T follicular helper cell (primary cell): ENCODE measurements at regions not wholly inside any gene's neighbourhood (a gene's known extent, or its start where the extent isn't known, plus 50 kb on each side); places are given as distances from the start of the nearest gene placed in this dataset.
"Not testable (repeated sequence)": the region's sequence is repeated elsewhere in the genome, so short reads cannot be mapped to it uniquely, and the experiment has no call there.

Experiments used
- DNase-seq: peaks from one replicate; pipeline ENCODE4 v3.0.0-alpha.2; 2020; ENCODE audit warnings: low read depth

DNA sequence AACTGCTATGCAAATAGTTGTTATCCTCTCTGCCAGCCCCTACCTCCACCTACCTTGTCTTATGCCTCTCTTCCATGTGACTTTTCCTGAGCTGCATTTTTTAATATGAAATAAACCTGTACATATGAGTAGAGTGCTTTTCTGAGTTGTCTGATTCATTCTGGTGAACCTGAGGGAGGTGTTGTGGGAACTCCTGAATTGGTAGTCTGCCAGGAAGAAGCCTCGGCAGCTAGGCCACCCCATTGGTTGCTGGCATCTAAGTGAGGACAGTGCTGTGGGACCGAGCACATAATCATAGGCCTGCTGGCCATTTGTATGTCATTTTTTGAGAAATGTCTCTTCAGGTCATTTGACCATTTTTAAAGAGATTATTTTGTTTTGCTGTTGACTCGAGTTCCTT lies 1146.8 kb downstream of the UQCRFS1 start:
- no peak for DNase-seq

DNA sequence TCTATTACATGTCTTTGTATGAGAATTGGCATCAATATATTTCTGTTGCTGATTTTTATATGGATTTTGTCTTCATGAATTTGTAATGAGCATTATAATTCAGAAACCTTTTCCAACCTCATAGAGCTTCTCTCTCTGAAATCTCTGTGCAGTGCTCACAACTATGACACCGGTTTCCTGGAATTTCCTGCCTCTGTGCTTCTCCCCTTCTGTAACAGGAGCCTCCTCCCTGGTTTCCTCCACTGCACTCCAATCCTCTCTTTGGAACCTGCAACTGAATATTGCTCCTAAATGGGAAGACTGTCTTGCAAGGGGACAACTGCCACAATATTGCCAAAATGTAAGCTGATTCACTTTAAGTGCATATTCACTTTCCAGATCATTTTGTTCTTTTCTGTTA lies 1147.9 kb downstream of the UQCRFS1 start:
- DNase-seq: no peak

DNA sequence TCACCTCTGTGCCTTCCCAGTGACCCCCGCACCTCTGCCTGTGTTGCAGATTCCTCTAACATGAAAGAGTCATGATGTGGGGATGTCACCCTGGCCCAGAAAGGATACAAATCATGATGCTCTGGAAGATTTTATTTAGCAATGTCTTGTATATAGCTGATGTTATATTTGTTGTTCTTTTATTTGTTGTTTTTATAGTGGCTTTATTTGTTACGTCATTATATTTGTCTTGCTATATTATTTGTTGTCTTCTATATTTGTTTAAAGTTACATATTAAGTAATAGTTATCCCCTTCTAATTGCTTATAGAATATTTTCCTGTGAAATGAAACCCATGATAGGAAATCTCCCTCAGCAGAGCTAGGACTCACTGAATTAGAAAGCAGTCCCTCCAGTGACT lies 1149.2 kb downstream of the UQCRFS1 start:
- no peak for DNase-seq

DNA sequence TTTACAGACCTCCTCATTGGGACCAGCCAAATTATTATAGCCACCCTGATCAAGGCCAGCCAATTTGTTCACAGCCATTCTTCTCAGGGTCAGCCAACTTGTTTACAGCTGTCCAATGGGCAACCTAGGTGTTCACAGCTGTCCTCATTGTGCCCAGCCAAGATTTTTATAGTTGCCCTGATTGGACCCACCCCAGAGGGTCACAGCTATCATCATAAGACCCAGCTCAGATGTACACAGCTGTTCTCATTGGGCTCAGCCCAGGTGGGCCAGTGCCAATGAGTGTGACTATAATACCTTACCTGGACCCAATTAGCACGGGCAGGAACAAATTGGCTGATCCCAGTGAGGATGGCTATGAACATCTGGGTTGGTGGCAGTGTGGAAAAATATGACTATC lies 1151.8 kb downstream of the UQCRFS1 start:
- DNase-seq: no peak

DNA sequence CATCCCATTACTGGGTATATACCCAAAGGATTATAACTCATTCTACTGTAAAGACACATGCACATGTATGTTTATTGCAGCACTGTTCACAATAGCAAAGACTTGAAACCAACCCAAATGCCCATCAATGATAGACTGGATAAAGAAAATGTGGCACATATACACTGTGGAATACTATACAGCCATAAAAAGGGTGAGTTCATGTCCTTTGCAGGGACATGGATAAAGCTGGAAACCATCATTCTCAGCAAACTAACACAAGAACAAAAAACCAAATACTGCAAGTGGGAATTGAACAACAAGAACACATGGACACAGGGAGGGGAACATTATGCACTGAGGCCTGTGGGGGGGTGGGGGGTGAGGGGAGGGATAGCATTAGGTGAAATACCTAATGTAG lies 1155.9 kb downstream of the UQCRFS1 start:
- not testable (repeated sequence) for DNase-seq

DNA sequence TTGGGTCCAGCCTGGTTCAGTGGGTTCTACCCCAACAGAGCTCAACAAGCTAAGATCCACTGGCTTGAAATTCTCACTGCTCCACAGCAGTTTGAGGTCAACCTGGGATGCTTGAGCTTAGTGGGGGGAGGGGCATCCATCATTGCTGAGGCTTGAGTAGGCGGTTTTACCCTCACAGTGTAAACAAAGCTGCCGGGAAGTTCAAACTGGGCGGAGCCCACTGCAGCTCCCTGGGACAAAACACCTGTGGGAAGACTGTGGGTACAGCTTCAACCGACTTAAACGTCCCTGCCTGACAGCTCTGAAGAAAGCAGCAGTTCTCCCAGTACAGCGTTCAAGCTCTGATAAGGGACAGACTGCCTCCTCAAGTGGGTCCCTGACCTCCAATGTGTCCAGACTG lies 1161.9 kb downstream of the UQCRFS1 start:
- DNase-seq: no peak

DNA sequence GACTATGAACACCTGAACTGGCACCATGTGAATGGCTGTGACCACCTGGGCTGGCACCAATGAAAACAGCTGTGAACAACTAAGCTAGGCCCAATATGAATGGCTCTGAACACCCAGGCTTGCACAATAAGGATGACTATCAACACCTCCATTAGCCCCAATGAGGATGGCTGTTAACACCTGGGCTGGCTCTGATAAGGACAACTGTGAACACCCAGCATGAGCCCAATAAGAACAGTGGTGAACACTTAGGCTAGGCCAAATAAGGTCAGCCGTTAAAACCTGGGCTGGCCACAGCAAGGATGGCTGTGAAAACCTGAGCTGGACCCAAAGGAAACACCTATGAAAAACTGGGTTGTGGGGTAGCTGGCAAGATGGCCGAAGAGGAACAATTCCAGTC lies 1163.1 kb downstream of the UQCRFS1 start:
- no peak for DNase-seq

DNA sequence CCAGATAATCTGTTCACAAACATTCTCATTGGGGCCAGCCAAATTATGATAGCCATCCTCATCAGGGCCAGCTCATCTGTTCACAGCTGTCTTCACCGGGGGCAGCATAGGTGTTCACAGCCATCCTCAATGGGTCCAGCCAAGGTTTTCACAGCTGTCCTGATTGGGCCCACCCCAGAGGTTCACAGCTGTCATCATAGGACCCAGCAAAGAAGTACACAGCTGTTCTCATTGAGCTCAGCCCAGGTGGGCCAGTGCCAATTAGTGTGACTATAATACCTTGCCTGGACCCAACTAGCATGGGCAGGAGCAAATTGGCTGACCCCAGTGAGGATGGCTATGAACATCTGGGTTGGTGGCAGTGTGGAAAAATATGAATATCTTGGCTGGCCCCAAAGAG lies 1166.0 kb downstream of the UQCRFS1 start:
- DNase-seq: no peak

DNA sequence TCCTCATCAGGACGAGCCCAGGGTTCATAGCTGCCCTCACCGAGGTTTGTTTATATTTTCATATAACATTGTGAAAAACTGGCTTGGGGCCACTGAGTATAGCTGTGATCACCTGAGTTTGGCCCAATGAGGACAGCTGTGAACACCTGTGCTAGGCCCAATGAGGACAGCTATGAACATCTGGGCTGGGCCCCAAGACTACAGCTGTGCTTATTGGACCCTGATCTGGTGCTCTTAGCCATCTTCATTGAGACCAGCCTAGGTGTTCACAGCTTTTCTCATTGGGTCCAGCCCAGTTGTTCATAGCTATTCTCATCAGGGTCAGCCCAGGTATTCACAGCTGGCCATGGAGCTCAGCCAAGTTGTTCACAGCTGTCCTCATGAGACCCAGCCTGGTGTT lies 1167.3 kb downstream of the UQCRFS1 start:
- no peak for DNase-seq

DNA sequence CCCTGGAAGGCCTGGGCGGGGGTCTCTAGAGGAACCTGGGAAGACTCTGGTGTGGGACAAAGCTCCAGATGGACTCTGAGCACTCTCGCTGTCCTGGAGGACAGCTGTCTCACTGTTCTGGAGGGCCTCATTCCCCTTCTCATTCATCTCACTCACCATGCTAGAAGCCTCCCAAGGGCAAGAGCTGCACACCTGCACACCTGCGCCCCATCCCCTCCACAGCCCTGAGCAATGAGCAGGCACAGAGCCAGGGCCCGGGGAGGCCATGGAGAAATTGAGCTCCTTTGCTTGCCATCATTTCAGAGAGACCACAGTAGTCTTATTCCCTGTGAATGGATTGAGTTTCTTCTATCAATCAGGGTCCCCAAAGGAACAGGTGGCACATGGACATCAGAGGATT lies 1168.5 kb downstream of the UQCRFS1 start:
- DNase-seq: no peak

DNA sequence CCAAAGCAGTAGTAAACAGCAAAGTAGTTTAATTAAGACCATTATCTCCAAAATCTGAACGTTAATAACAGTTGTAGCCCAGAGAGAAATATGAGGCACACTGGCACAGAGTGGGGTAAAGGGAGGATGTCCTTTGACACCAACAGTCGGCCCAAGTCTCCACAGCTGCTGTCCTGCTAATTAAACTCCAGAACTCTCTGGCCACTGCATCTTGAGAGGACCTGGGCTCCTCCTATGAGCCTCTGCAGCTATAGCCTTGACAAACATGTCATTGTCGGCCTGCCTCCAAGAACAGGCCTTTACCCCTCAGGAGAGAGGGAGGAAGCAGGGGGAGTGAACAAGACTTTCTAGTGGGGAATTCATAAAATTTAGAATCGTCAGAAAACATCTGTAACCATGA lies 1170.4 kb downstream of the UQCRFS1 start:
- no peak for DNase-seq

DNA sequence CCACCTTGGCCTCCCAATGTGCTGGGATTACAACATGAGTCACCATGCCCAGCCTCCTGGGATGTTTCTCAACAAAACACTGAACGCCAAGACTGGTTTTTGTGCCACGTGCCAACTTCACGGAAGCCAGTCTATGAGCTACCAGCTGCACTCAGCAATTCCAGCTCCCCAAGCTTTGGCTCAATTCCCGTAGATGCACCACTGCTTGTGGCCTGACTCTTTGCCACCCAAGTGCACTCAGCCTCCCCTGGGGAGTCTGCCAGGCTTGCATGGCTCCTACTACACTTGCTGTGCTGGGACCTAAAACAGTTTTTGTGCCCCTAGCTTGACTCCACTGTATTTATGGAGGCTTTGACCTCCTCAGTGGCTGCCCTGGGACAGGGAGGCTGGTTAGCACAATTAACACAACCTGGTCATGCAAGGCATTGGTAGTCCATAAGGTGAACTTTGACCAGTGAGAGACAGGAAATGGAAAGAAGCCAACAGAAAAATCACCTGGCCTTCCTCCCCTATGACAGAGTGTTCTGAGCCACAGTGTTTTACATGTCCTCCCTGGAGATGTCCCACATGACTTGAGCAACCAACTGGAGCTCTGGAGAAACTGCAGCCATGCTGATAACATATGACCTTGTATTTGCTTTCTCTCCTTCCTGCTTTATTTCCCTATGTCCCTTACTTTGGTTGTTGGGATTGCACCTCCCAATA lies 1173.1 kb downstream of the UQCRFS1 start:
- no peak for DNase-seq

DNA sequence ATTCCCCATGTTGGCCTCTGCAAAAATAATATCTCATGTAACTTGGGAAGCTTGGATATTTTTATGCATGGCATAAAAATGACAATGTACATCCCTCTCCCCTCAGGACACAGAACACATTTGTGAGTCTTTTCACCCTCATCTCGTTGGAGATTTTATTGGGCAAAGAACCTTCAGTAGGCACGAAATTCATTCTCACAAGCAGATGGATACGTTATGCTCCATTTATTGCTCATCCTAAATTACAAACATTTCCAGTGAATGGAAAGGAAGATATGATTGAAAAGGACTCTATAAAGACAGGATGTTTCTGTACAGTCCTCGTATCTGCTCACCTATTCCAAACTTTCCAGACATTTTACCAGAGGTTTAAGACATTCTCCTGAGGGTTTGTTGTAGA lies 1175.8 kb downstream of the UQCRFS1 start:
- no peak for DNase-seq

DNA sequence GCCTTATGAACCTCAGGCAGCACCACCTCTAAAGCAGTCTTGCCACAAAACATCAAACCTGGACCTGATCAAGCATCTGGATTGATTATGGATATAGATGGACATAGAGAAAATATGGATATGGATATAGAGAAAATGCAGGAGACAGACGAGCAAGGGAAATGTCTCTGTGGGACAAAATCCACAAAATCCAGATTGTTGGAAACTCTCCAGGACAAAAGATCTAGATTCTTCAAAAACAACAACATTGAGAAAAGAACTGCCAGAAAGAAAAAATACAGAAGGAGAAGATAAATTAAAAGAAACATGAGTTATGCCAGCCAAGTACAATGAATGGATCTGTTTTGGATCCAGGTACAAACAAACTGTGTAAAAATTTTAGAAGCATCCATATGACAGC lies 1176.5 kb downstream of the UQCRFS1 start:
- no peak for DNase-seq

DNA sequence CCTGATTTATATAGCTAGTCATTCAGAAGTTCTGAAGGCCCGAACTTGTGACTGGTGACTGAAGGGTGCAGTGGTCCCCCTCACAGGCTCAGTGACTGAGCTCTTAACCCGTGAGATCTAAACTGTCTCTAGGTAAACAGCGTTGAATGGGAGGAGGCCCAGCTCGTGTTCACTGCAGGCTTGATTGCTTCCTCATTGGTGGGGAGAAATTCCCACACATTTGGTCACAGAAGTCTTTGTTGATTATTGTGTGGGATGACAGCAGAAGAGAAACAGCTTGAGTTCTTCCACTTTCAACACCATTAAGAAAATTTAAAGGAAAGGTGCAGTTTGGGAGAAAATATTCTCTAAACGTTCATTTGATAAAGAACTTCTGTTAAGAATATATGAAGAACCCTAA lies 1178.0 kb downstream of the UQCRFS1 start:
- DNase-seq: no peak

DNA sequence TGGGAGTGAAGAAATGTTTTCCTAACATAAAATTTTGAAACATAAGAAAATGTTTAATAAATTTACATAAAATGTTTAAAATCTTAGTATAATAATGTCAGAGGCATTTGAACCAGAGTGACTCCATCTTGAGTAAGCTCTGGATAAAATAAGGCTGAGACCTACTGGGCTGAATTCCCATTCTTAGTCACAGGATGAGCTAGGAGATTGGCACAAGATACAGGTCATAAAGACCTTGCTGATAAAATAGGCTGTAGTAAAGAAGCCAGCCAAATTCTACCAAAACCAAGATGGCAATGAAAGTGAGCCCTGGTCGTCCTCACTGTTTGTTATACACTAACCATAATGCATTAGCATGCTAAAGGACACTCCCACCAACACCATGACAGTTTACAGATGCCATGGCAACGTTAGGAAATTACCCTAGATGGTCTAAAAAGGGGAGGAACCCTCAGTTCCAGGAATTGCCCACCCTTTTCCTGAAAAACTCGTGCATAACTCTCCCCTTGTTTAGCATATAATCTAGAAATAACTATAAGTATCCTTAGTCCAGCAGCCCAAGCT lies 1184.0 kb downstream of the UQCRFS1 start:
- DNase-seq: no peak

DNA sequence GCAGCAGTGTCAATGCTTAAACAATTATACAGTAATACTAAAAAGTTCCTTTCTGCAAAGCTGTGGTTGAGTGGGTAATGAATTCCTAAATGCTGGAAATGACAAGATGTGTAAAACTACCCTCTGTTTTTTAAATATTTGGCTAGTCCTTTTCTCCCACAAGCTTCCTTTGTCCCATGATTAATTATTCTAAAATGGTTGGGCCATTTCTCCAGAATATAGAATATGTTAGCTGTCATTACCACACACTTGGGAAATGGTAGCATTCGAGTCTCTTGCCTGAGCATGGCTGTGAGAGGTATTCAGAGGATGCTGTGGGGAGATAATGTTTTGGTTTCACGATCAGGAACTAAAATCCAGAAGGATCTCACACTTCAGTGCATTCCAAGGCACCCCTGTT lies 1185.8 kb downstream of the UQCRFS1 start:
- no peak for DNase-seq

DNA sequence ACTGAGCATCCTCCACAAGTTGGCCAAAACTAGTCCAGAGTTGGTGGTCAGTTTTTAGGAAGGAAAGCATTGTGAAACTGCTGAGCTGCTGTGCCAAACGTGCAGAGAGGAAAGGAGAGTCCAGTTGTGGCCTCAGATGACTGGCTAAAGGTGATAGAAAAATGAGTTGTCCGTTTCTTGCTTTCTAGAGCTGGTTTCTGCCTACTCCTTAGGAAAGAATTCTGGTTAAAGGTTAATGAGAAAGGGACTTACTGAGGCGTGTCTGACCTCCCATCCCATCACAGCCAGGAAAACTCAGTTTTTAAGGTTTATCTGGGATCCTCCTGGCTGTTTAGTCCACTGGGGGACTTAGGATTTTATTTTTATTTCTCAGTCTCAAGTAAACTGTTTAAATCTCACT lies 1186.3 kb downstream of the UQCRFS1 start:
- no peak for DNase-seq

DNA sequence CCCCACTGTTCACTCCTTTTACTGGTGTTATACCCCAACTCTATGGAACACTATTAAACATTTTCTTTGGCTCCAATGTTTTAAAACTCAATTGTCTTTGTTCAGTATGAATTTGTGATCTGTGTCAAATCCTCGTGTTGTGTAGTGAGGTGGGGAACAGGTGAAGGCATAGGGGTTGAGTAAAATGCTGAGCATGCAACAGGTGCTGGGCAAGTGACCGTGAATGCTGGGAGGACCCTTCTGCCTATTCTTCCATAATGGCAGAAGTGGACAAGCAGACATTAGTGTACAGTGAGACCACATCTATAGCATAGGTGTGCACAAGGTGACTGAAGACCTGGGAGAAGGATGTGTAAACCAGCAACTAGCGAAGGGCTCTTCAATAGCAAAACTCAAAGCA lies 1188.0 kb downstream of the UQCRFS1 start:
- DNase-seq: no peak

DNA sequence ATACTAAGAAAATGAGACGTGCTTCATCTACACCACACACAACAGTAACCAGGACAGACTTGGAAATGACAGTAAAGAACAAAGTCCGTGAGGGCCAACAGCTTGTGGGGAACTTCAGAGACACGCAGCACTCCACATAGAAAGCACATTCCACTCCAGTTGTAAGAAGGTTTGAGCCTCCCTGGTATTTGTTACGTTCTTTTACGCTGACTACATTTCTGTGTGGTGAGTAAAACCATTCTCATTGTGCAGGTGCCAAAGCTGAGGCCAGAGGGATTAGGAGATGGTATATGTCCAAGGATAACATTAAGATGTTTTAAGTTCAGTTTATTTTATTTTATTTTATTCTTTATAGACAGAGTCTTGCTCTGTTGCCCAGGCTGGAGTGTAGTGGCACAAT lies 1189.9 kb downstream of the UQCRFS1 start:
- DNase-seq: no peak

DNA sequence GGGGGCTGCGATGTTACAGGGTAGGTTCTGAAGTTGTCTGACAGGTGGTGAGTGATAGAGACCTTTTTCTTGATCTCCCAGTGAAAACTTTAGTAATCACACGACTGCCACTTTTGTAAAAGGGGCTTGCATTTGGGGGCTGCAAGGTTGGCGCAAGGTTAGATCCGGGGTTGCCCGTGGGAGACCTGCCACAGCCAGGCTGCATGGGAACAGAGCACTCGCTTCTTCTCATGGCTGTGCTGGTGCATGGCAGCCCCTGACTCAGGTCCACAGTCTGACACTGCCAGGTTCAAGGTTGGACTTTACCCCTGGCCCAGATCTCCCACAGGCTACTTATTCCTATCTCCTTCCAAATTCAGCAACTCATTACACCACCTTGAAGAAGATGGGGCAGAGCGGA lies 1190.4 kb downstream of the UQCRFS1 start:
- DNase-seq: no peak

DNA sequence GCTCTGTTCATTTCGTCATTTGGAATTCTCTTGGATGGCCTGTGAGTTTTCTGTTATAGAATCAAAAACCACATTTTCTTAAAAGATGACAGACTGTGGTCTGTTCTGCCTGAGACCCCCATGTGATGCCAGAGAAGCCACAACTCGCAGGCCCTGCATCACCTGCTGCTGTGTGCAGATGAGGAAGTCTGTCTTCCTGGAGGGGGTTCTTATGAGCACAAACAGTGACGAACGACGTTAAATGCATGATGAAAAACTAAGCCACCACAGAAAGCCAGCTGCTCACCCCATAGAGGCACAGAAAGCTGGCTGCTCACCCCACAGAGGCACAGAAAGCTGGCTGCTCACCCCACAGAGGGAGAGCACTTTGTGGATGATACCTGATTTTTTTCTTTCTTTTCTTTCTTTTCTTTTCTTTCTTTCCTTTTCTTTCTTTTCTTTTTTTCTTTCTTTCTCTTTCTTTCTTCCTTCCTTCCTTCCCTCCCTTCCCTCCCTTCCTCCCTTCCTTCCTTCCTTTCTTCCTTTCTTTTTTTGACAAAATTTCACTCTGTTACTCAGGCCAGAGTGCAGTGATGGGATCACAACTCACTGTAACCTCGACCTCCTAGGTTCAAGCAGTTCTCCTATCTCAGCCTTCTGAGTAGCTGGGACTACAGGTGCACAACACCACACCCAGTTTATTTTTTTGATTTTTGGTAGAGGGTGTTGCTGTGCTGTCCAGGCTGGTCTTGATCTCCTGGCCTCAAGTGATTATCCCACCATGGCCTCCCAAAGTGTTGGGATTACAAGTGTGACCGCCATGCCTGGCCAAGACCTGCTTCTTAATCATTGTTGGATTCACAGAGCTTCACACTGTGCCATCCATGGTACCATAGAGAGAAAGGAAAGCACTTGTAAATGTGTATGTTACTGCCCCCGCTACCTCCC lies 1191.4 kb downstream of the UQCRFS1 start:
- DNase-seq: no peak

DNA sequence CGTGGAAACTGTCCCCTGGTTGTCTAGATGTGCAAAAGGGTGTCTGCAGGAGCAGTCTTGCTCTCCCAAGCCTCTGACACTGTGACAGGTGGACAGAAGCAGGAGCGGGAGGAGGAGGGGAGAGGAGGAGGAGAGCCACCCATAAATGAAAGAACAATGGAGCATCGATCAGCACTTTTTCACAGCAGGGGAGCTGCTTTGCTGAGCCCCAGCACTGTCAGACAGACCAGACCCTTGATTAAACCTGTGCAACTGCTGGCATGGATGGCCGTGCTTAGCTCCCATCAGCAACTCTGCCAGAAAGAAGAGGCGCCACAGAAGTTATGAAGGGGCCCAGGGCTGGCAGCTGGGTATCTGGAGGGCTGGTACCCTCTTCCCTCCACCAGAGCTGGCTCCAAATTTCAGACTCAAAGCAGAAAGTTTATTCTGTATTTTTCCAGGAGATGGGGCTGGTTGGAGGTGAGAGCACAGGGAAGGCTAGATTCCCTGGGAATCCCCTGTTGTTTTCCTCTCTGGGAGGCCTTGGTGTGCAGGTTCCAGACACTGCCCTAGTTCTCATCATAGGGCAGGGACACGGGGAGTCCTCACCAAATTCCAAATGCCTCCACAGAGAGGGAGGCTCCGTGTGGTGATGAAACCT lies 1192.2 kb downstream of the UQCRFS1 start:
- DNase-seq: no peak
